ENCODE measurements at regions not wholly inside any gene's neighbourhood (a gene's known extent, or its start where the extent isn't known, plus 50 kb on each side); places are given as distances from the start of the nearest gene placed in this dataset.
"Not testable (repeated sequence)": the region's sequence is repeated elsewhere in the genome, so short reads cannot be mapped to it uniquely, and the experiment has no call there.

GRCh38 chr7:56352576-56352975 lies 236.4 kb upstream of the NUPR2 start:
- TF ChIP-seq, protein P1, sequence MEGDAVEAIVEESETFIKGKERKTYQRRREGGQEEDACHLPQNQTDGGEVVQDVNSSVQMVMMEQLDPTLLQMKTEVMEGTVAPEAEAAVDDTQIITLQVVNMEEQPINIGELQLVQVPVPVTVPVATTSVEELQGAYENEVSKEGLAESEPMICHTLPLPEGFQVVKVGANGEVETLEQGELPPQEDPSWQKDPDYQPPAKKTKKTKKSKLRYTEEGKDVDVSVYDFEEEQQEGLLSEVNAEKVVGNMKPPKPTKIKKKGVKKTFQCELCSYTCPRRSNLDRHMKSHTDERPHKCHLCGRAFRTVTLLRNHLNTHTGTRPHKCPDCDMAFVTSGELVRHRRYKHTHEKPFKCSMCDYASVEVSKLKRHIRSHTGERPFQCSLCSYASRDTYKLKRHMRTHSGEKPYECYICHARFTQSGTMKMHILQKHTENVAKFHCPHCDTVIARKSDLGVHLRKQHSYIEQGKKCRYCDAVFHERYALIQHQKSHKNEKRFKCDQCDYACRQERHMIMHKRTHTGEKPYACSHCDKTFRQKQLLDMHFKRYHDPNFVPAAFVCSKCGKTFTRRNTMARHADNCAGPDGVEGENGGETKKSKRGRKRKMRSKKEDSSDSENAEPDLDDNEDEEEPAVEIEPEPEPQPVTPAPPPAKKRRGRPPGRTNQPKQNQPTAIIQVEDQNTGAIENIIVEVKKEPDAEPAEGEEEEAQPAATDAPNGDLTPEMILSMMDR (IDR thresholded peaks at IDR 0.05): not testable (repeated sequence)
- not testable (repeated sequence) for TF ChIP-seq POLR2A (IDR thresholded peaks at IDR 0.05); EP300 (IDR thresholded peaks at IDR 0.05; ENCODE audit: low read depth)
